OCI-LY1 (cell line): ENCODE measurements at regions not wholly inside any gene's neighbourhood (a gene's known extent, or its start where the extent isn't known, plus 50 kb on each side); places are given as distances from the start of the nearest gene placed in this dataset.

Source experiments
- H2AFZ ChIP-seq: fragments of 200-600 bp; sonication (generic), shearing (Covaris generic); 2 replicates; pipeline ENCODE4 v1.6.0; 2014; ENCODE audit warnings: antibody characterized with exemption, mild to moderate bottlenecking, low read length
- H3F3A ChIP-seq: fragments of 200-600 bp; sonication (generic), shearing (Covaris generic); 2 replicates; pipeline ENCODE4 v1.6.0; 2014; ENCODE audit warnings: mild to moderate bottlenecking, antibody characterized with exemption, low read length, moderate library complexity; ENCODE audit not compliant: insufficient read depth
- H3K27ac ChIP-seq: fragments of 200-600 bp; sonication (generic); 2 replicates; pipeline ENCODE4 v1.5.1; 2014; ENCODE audit warnings: low read length, mixed run types, mild to moderate bottlenecking, low read depth; ENCODE audit not compliant: poor library complexity, severe bottlenecking
- H3K27me3 ChIP-seq: fragments of 200-600 bp; sonication (generic); 2 replicates; pipeline ENCODE4 v1.6.0; 2014; ENCODE audit warnings: antibody characterized with exemption, mild to moderate bottlenecking, low read length, moderate library complexity; ENCODE audit not compliant: insufficient read depth
- H3K36me3 ChIP-seq: fragments of 200-600 bp; sonication (generic); 2 replicates; pipeline ENCODE4 v1.6.1; 2014; ENCODE audit warnings: mild to moderate bottlenecking, antibody characterized with exemption, low read length, moderate library complexity, mixed read lengths; ENCODE audit not compliant: insufficient read depth
- H3K4me1 ChIP-seq: fragments of 200-600 bp; sonication (generic); 2 replicates; pipeline ENCODE4 v1.5.1; 2014; ENCODE audit warnings: mild to moderate bottlenecking, low read length, moderate library complexity; ENCODE audit not compliant: insufficient read depth, severe bottlenecking
- H3K4me2 ChIP-seq: fragments of 200-600 bp; sonication (generic), shearing (Covaris generic); 2 replicates; pipeline ENCODE4 v1.6.1; 2014; ENCODE audit warnings: low read length
- H3K4me3 ChIP-seq: fragments of 200-600 bp; sonication (generic); 2 replicates; pipeline ENCODE4 v1.5.1; 2014; ENCODE audit warnings: low read length, low read depth, mild to moderate bottlenecking, mixed read lengths; ENCODE audit not compliant: poor library complexity, severe bottlenecking
- H3K79me2 ChIP-seq: fragments of 200-600 bp; shearing (Covaris generic); 2 replicates; pipeline ENCODE4 v1.6.1; 2016; ENCODE audit warnings: mixed run types, low read length, mixed read lengths; ENCODE audit not compliant: insufficient read depth
- H3K9ac ChIP-seq: fragments of 200-600 bp; sonication (generic), shearing (Covaris generic); 2 replicates; pipeline ENCODE4 v1.6.1; 2014; ENCODE audit warnings: mild to moderate bottlenecking, low read length, mixed read lengths
- H3K9me2 ChIP-seq: fragments of 200-600 bp; sonication (generic), shearing (Covaris generic); 2 replicates; pipeline ENCODE4 v1.6.1; 2014; ENCODE audit warnings: low read depth, mild to moderate bottlenecking, low read length, mixed read lengths
- H3K9me3 ChIP-seq: fragments of 200-600 bp; shearing (Covaris generic); 2 replicates; pipeline ENCODE4 v1.6.1; 2014; ENCODE audit warnings: low read length, mixed read lengths
- H4K20me1 ChIP-seq: fragments of 200-600 bp; sonication (generic), shearing (Covaris generic); 2 replicates; pipeline ENCODE4 v1.6.0; 2016; ENCODE audit warnings: mild to moderate bottlenecking, low read length; ENCODE audit not compliant: insufficient read depth
- EZH2 ChIP-seq: fragments of 200-600 bp; sonication (generic), shearing (Covaris generic); IDR thresholded peaks from 2 replicates; pipeline ENCODE4 v1.8.0; 2017; ENCODE audit warnings: borderline replicate concordance, mixed run types, mild to moderate bottlenecking, antibody characterized with exemption, low read length, moderate library complexity, mixed read lengths
- TF ChIP-seq, protein P1 (sequence below): fragments of 200-600 bp; sonication (generic), shearing (Covaris generic); IDR thresholded peaks from 2 replicates; pipeline ENCODE4 v1.5.1; 2017; ENCODE audit warnings: mild to moderate bottlenecking, antibody characterized with exemption, low read length, moderate library complexity, mixed read lengths

GRCh38 chr13:112158961-112159360, 92.0 kb downstream of the SOX1 start:
- Histone ChIP-seq H3K79me2 (no peaks in the 10 kb centered on the region), H3F3A (no peaks in the 10 kb centered on the region), H3K9me3 (peaks cover 3% of the 10 kb centered on the region; the same call in 1 of the 2 replicates), H3K9ac (no peak overlapping the region), H4K20me1 (no peaks in the 10 kb centered on the region), H3K36me3 (no peaks in the 10 kb centered on the region), H3K4me3 (no peak overlapping the region), H3K27me3 (no peaks in the 10 kb centered on the region; the same call in 1 of the 2 replicates), H3K27ac (no peak overlapping the region), H3K4me2 (no peak overlapping the region), H3K9me2 (no peaks in the 10 kb centered on the region), H2AFZ (no peak overlapping the region), H3K4me1 (no peaks in the 10 kb centered on the region)
- TF ChIP-seq, protein P1, sequence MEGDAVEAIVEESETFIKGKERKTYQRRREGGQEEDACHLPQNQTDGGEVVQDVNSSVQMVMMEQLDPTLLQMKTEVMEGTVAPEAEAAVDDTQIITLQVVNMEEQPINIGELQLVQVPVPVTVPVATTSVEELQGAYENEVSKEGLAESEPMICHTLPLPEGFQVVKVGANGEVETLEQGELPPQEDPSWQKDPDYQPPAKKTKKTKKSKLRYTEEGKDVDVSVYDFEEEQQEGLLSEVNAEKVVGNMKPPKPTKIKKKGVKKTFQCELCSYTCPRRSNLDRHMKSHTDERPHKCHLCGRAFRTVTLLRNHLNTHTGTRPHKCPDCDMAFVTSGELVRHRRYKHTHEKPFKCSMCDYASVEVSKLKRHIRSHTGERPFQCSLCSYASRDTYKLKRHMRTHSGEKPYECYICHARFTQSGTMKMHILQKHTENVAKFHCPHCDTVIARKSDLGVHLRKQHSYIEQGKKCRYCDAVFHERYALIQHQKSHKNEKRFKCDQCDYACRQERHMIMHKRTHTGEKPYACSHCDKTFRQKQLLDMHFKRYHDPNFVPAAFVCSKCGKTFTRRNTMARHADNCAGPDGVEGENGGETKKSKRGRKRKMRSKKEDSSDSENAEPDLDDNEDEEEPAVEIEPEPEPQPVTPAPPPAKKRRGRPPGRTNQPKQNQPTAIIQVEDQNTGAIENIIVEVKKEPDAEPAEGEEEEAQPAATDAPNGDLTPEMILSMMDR = no peak
- no peak for TF ChIP-seq EZH2

- H2AFZ ChIP-seq = no peak overlapping the region
- TF ChIP-seq, protein P1 = no peak
- TF ChIP-seq EZH2 = no peak
- no peaks in the 10 kb centered on the region for H3K4me1 ChIP-seq
- peaks cover 3% of the 10 kb centered on the region; the same call in 1 of the 2 replicates for H3K9me3 ChIP-seq
- H3K9me2 ChIP-seq = no peaks in the 10 kb centered on the region
- no peaks in the 10 kb centered on the region for H3F3A ChIP-seq
- no peak overlapping the region for H3K4me2 ChIP-seq
- H3K27me3 ChIP-seq = no peaks in the 10 kb centered on the region; the same call in 1 of the 2 replicates
- no peak overlapping the region for H3K27ac ChIP-seq
- no peaks in the 10 kb centered on the region for H3K79me2 ChIP-seq
- H3K36me3 ChIP-seq = no peaks in the 10 kb centered on the region
- H4K20me1 ChIP-seq = no peaks in the 10 kb centered on the region
- H3K4me3 ChIP-seq = no peak overlapping the region
- H3K9ac ChIP-seq = no peak overlapping the region
Observed at GRCh38 chr13:112159575-112160547, 92.9 kb downstream of the SOX1 start.

DNA sequence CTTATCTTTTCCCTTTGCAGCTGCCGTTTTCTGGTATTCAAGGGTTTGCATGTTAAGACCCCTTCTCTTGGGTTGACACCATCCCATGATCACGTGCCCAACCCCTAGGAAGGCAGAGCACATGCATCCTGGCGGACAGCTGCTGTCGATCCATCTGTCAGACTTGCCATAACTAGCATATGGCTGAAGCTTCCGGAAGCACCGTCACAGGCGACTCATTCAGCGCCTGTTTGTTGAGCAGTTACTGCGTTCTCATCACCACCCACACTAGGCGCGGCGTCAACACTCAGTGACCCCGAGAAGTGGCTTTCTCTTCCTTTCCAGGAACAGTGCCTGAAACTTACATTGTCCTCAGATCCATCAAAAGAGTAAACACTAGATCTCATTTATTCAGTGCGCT, 93.6 kb downstream of the SOX1 start:
- TF ChIP-seq, protein P1 = no peak
- no peak overlapping the region for H3K4me2 ChIP-seq

More for the DNA sequence above, 93.6 kb downstream of the SOX1 start:
- Histone ChIP-seq H3K9ac (no peak overlapping the region), H3K9me3 (peaks cover 3% of the 10 kb centered on the region; the same call in 1 of the 2 replicates), H3K4me1 (no peaks in the 10 kb centered on the region), H2AFZ (no peak overlapping the region), H3F3A (no peaks in the 10 kb centered on the region), H3K9me2 (no peaks in the 10 kb centered on the region), H3K27ac (no peak overlapping the region), H3K36me3 (no peaks in the 10 kb centered on the region), H4K20me1 (no peaks in the 10 kb centered on the region), H3K4me3 (no peak overlapping the region), H3K27me3 (no peaks in the 10 kb centered on the region; the same call in 1 of the 2 replicates), H3K79me2 (no peaks in the 10 kb centered on the region)
